GM10266 (cell line): ENCODE measurements at regions not wholly inside any gene's neighbourhood (a gene's known extent, or its start where the extent isn't known, plus 50 kb on each side); places are given as distances from the start of the nearest gene placed in this dataset.

ENCODE experiments used
- DNase-seq: peaks from one replicate; pipeline ENCODE4 v3.0.0; 2012; ENCODE audit errors: extremely low spot score
- CTCF ChIP-seq: IDR thresholded peaks from 2 replicates; pipeline ENCODE4 v1.5.1; 2012; ENCODE audit warnings: mild to moderate bottlenecking, low read depth; ENCODE audit not compliant: control insufficient read depth, insufficient read depth; ENCODE audit errors: missing control alignments

DNA sequence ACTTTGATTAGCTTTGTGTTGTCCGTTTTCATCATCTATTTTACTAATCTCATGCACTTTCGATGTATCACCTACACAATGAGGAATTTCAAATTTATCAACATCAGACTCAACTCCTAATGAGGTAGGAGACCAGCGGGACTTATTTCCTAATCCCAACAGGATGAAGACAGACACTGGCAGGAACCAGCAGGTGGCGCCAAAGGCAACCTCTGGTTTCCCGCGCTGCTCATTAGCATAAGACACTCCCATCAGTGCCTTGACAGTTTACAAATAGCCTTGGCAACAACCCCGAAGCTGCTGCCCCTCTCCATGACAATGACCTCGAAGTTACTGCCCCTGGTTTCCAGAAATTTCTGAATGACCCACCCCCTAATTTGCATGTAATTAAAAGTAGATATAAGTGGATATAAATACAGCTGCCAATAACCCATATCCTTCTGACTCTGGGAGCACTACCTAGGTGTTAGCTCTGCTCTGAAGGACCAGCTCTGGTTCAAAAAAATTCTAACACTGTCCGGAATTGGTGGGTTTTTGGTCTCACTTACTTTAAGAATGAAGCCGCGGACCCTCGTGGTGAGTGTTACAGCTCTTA, 974.8 kb downstream of the ADGRL2 start:
- no peak for DNase-seq
- peak; percentile 36 for TF ChIP-seq CTCF

- TF ChIP-seq CTCF = no peak
- no peak for DNase-seq
These were observed 962.2 kb downstream of the ADGRL2 start for GRCh38 chr1:82762829-82763532.

- no peak for DNase-seq
- no peak for TF ChIP-seq CTCF
These were observed 958.3 kb downstream of the ADGRL2 start for GRCh38 chr1:82759035-82759434.

- DNase-seq = no peak
- no peak for TF ChIP-seq CTCF
These were observed 954.9 kb downstream of the ADGRL2 start for GRCh38 chr1:82755671-82756070.

DNA sequence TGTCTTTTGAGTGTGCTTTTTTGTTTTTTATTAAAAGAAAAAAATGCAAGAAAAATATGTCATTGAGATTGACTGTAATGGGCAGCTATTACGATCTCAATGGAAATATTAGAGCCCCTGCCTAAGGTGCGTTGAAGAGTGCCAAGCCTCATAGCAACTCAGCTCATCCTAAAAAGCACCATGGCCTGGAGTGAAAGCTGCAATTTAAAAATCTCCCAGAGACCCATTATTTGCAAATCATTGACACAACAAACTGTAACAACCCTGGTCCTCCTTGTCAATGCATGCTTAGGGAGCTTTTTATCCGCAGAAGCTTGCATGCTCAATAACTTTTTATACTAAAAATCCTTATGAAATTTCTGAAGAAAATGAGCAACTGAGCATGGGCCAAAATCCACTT, 954.5 kb downstream of the ADGRL2 start:
- no peak for TF ChIP-seq CTCF
- no peak for DNase-seq

- no peak for DNase-seq
- TF ChIP-seq CTCF = no peak
These were observed 951.3 kb downstream of the ADGRL2 start for GRCh38 chr1:82752046-82752445.

DNA sequence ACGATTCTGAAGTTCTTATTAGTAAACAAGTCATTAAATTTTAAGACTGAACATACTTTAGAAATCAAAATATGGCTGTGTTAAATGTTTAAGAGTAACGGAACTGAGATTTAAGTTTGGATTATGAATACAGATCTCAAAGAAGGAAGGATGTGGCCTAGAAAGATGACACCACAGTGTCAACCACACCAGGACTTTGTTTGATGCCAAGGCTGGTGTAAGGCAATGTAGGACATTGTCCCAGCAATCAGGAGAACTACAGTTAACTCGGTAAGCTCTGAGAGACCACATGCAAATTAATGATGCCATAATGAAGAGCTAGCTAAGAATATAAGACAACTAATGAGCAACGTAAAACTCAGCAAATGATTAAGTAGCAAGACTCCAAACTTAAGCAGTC, 932.9 kb downstream of the ADGRL2 start:
- no peak for DNase-seq
- no peak for TF ChIP-seq CTCF
